ENCODE measurements at regions not wholly inside any gene's neighbourhood (a gene's known extent, or its start where the extent isn't known, plus 50 kb on each side); places are given as distances from the start of the nearest gene placed in this dataset.

DNA sequence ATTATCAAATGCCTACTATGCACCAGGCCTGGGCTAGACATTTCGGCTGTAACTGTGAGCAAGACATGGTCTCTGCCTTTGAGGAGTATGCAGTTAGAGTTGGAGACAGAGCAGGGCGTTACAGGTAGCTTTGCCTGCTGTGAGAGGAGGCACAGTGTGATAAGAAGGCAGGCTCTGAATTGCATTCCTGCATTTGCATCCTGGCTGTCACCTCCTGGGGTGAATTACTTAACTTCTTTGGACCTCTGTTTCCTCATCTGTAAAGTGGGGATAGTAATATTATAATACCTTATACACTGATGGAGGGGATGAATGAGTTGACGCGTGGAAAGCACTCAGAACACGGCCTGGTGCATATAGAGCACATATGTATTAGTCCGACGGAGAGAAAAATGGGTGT is 118.1 kb upstream of the ARHGAP20 start:
- H3K36me3 ChIP-seq (ENCODE audit: insufficient read depth, insufficient read length, low read length), result no peaks in the 10 kb centered on the region
- DNase-seq (ENCODE audit: low read depth, low spot score), result peak; percentile 6

DNA sequence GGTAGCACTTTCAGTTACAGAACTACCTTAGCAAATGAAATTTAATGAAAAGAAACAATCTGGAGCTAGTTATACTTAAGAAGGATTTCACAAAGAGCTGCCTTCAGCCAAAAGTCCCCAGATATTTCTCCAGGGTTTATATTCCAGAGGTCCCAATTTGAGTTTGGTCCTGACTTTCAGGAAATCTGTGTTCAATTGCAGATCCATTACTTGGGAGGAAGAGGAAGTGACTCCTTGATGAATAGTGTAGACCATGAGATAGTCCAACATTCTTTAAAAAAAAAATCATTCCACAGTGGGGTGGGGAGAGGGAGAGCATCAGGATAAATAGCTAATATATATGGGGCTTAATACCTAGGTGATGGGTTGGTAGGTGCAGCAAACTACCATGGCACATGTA is 117.6 kb upstream of the ARHGAP20 start:
- DNase-seq (ENCODE audit: low read depth, low spot score), result no peak
- H3K4me3 ChIP-seq (ENCODE audit: insufficient read length, low read depth), result no peak overlapping the region
- no peaks in the 10 kb centered on the region for H3K4me1 ChIP-seq (ENCODE audit: insufficient read depth, insufficient read length)
- H3K36me3 ChIP-seq (ENCODE audit: insufficient read depth, insufficient read length, low read length), result no peaks in the 10 kb centered on the region
- no peaks in the 10 kb centered on the region for H3K9me3 ChIP-seq (ENCODE audit: insufficient read depth, low read length)
- TF ChIP-seq SUZ12 (IDR thresholded peaks at IDR 0.05; ENCODE audit: extremely low read depth, insufficient read depth, insufficient read length), result no peak
- H3K27me3 ChIP-seq (ENCODE audit: insufficient read depth, insufficient read length), result no peaks in the 10 kb centered on the region
- H3K9ac ChIP-seq (ENCODE audit: insufficient read length, low read depth), result no peak overlapping the region

More for the DNA sequence above, 118.1 kb upstream of the ARHGAP20 start:
- Histone ChIP-seq H3K9ac (ENCODE audit: insufficient read length, low read depth) (no peak overlapping the region), H3K4me3 (ENCODE audit: insufficient read length, low read depth) (no peak overlapping the region), H3K4me1 (ENCODE audit: insufficient read depth, insufficient read length) (no peaks in the 10 kb centered on the region), H3K27me3 (ENCODE audit: insufficient read depth, insufficient read length) (no peaks in the 10 kb centered on the region), H3K9me3 (ENCODE audit: insufficient read depth, low read length) (no peaks in the 10 kb centered on the region)
- no peak for TF ChIP-seq SUZ12 (IDR thresholded peaks at IDR 0.05; ENCODE audit: extremely low read depth, insufficient read depth, insufficient read length)
- no peak for TF ChIP-seq ZNF274 (IDR thresholded peaks at IDR 0.05; ENCODE audit: low read depth, low read length)
- TF ChIP-seq YY1 (IDR thresholded peaks at IDR 0.05; ENCODE audit: insufficient read depth, insufficient read length), result no peak

DNA sequence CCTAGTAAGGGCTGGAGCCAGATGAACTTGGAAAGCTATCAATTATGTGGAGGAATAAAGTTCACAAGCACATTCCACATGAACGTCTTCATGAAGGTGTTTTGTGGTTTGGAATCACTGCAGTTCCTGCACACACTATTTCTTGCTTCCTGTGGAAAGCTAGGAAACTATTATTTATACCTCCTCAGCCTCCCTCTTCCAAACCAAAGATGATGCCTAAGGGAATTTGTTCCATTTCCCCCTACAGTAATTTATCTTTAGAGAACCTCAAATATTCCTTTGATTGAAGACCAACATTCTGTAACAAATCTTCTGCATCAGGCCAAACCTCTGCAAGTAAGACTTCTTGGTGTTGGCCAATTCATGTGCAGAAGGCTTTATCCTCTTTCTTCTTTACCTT is 115.8 kb upstream of the ARHGAP20 start:
- Histone ChIP-seq H3K9me3 (ENCODE audit: insufficient read depth, low read length) (no peaks in the 10 kb centered on the region), H3K27me3 (ENCODE audit: insufficient read depth, insufficient read length) (no peaks in the 10 kb centered on the region), H3K4me3 (ENCODE audit: insufficient read length, low read depth) (no peak overlapping the region), H3K9ac (ENCODE audit: insufficient read length, low read depth) (no peak overlapping the region), H3K4me1 (ENCODE audit: insufficient read depth, insufficient read length) (no peaks in the 10 kb centered on the region), H3K36me3 (ENCODE audit: insufficient read depth, insufficient read length, low read length) (no peaks in the 10 kb centered on the region)
- no peak for DNase-seq (ENCODE audit: low read depth, low spot score)
- TF ChIP-seq SUZ12 (IDR thresholded peaks at IDR 0.05; ENCODE audit: extremely low read depth, insufficient read depth, insufficient read length), result no peak
- TF ChIP-seq YY1 (IDR thresholded peaks at IDR 0.05; ENCODE audit: insufficient read depth, insufficient read length), result no peak
- TF ChIP-seq ZNF274 (IDR thresholded peaks at IDR 0.05; ENCODE audit: low read depth, low read length), result no peak

DNA sequence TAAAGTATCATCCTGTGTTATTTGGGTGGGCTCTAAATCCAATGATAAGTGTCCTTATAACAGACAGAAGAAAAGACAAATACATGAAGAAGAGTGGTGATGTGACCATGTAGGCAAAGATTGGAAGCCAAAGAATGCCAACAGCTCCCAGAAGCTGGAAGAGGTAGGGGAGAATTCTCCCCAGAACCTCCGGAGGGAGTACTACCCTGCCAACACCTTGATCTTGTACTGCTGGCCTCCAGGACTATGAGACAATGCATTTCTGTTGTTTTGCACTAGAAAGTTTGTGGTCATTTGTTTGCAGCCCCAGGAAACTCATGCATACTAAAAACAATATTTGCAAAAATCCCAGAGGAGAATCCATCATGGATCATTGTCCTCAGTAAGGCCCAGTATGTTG is 115.0 kb upstream of the ARHGAP20 start:
- no peaks in the 10 kb centered on the region for H3K27me3 ChIP-seq (ENCODE audit: insufficient read depth, insufficient read length)
- H3K9me3 ChIP-seq (ENCODE audit: insufficient read depth, low read length), result no peaks in the 10 kb centered on the region
- H3K4me1 ChIP-seq (ENCODE audit: insufficient read depth, insufficient read length), result no peaks in the 10 kb centered on the region
- H3K9ac ChIP-seq (ENCODE audit: insufficient read length, low read depth), result no peak overlapping the region
- DNase-seq (ENCODE audit: low read depth, low spot score), result no peak
- no peaks in the 10 kb centered on the region for H3K36me3 ChIP-seq (ENCODE audit: insufficient read depth, insufficient read length, low read length)
- H3K4me3 ChIP-seq (ENCODE audit: insufficient read length, low read depth), result no peak overlapping the region
- TF ChIP-seq SUZ12 (IDR thresholded peaks at IDR 0.05; ENCODE audit: extremely low read depth, insufficient read depth, insufficient read length) (no peak), ZNF274 (IDR thresholded peaks at IDR 0.05; ENCODE audit: low read depth, low read length) (no peak), YY1 (IDR thresholded peaks at IDR 0.05; ENCODE audit: insufficient read depth, insufficient read length) (no peak)

DNA sequence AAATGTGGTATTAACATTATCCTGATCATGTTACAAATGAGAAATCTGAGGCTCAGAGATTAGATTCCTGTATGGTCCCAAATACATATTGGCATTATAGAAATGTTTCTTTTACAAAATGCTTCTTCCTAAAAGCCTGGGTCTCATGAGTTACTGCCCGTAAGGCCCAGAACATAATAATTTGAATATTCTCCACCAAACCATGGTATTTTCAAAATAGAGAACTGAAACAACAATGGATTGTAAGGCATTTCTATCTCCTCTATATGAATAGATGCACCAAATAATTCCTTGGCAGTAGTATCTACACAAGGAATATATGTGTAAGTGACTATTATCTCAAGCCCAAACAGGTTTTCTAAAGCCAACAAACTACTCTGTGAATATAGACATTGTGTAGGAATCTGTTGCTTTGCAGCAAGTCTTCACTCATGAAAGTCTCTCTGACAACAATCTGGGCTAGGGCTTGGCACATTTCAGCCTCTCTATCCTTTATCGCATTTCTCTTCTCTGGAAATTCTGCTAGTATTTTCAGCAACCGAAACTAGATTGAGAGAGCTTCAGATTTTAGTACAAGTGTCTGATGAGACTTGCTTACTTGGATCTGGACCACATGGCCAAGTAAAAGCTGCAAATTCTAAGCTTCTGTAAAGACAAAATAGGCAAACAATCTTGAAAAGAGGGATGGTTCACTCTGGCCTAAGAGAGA is 112.8 kb upstream of the ARHGAP20 start:
- no peaks in the 10 kb centered on the region for H3K4me1 ChIP-seq (ENCODE audit: insufficient read depth, insufficient read length)
- no peaks in the 10 kb centered on the region for H3K9me3 ChIP-seq (ENCODE audit: insufficient read depth, low read length)
- no peak for TF ChIP-seq SUZ12 (IDR thresholded peaks at IDR 0.05; ENCODE audit: extremely low read depth, insufficient read depth, insufficient read length)
- no peak for TF ChIP-seq YY1 (IDR thresholded peaks at IDR 0.05; ENCODE audit: insufficient read depth, insufficient read length)
- no peak for TF ChIP-seq ZNF274 (IDR thresholded peaks at IDR 0.05; ENCODE audit: low read depth, low read length)
- no peaks in the 10 kb centered on the region for H3K27me3 ChIP-seq (ENCODE audit: insufficient read depth, insufficient read length)
- no peak for DNase-seq (ENCODE audit: low read depth, low spot score)
- no peak overlapping the region for H3K4me3 ChIP-seq (ENCODE audit: insufficient read length, low read depth)
- H3K9ac ChIP-seq (ENCODE audit: insufficient read length, low read depth), result no peak overlapping the region
- no peaks in the 10 kb centered on the region for H3K36me3 ChIP-seq (ENCODE audit: insufficient read depth, insufficient read length, low read length)

DNA sequence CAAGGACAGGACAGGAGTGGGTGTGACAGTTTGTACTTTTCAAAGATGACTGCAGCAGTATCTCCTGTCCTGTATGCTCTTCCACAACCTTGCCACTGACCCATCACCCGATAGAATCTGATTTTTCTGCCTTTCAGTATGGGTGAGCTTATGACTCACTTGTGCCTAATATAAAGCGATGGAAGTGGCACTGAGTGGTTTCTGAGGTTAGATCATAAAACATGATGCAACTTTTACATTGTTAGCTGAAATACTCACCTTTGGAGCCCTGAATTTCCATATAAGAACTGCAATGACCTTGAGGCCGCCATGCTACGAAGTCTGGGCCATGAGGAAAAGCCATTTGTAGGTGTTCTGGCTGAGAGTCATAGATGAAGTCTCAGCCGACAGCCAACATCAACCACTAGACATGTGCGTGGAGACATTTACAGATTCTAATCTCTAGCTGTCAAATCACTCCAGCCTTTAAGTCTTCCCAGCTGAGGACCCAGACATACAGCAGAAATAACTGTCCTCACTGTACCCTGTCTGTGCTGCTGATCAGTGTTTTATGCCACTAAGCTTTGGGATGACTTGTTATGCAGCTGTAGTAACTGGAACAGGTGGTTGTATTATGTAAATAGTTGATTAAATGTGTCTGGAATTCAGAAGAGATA is 105.9 kb upstream of the ARHGAP20 start:
- no peak for DNase-seq (ENCODE audit: low read depth, low spot score)
- H3K4me1 ChIP-seq (ENCODE audit: insufficient read depth, insufficient read length), result no peaks in the 10 kb centered on the region
- H3K9me3 ChIP-seq (ENCODE audit: insufficient read depth, low read length), result no peaks in the 10 kb centered on the region; the same call in 1 of the 2 replicates
- H3K4me3 ChIP-seq (ENCODE audit: insufficient read length, low read depth), result no peak overlapping the region
- TF ChIP-seq SUZ12 (IDR thresholded peaks at IDR 0.05; ENCODE audit: extremely low read depth, insufficient read depth, insufficient read length) (no peak), ZNF274 (IDR thresholded peaks at IDR 0.05; ENCODE audit: low read depth, low read length) (no peak), YY1 (IDR thresholded peaks at IDR 0.05; ENCODE audit: insufficient read depth, insufficient read length) (no peak)
- H3K36me3 ChIP-seq (ENCODE audit: insufficient read depth, insufficient read length, low read length), result no peaks in the 10 kb centered on the region
- no peak overlapping the region for H3K9ac ChIP-seq (ENCODE audit: insufficient read length, low read depth)
- H3K27me3 ChIP-seq (ENCODE audit: insufficient read depth, insufficient read length), result no peaks in the 10 kb centered on the region

DNA sequence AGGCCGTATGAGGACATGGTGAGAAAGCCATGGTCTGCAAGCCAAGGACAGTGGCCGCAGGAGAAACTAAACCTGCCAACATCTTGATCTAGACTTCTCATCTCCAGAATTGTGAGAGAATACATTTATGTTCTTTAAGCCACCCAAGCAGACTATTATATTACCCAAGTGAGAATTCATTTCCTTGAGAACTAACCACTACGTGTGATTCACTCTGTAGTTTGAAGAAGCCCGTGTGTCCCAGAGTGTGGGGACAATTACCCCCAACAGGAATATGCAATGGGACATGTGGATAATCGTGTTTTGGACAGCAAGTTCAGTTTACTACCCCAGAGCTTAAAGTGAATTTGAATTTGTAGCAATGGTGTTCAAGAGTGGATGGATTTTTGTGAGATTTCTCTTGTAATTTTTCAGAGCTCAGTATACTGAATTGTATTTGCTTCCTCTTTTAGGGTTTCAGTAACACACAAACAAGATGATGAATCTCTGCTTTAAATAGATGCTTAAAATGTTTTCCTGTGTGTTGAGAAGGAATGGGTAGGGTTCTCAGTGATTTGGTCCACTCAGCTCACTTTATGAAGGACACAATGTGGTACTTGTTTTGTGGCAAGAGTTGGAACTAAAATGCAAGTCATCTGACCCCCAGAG is 100.0 kb upstream of the ARHGAP20 start:
- H3K36me3 ChIP-seq (ENCODE audit: insufficient read depth, insufficient read length, low read length), result no peaks in the 10 kb centered on the region
- TF ChIP-seq SUZ12 (IDR thresholded peaks at IDR 0.05; ENCODE audit: extremely low read depth, insufficient read depth, insufficient read length), result no peak
- TF ChIP-seq ZNF274 (IDR thresholded peaks at IDR 0.05; ENCODE audit: low read depth, low read length), result no peak
- TF ChIP-seq YY1 (IDR thresholded peaks at IDR 0.05; ENCODE audit: insufficient read depth, insufficient read length), result no peak
- no peaks in the 10 kb centered on the region for H3K27me3 ChIP-seq (ENCODE audit: insufficient read depth, insufficient read length)
- no peak overlapping the region for H3K4me3 ChIP-seq (ENCODE audit: insufficient read length, low read depth)
- H3K9me3 ChIP-seq (ENCODE audit: insufficient read depth, low read length), result no peaks in the 10 kb centered on the region; the same call in 1 of the 2 replicates
- no peaks in the 10 kb centered on the region for H3K4me1 ChIP-seq (ENCODE audit: insufficient read depth, insufficient read length)
- no peak overlapping the region for H3K9ac ChIP-seq (ENCODE audit: insufficient read length, low read depth)
- DNase-seq (ENCODE audit: low read depth, low spot score), result no peak
